ENCODE measurements at regions not wholly inside any gene's neighbourhood (a gene's known extent, or its start where the extent isn't known, plus 50 kb on each side); places are given as distances from the start of the nearest gene placed in this dataset.
"Not testable (repeated sequence)": the region's sequence is repeated elsewhere in the genome, so short reads cannot be mapped to it uniquely, and the experiment has no call there.

GRCh38 chr13:53445686-53446085 lies 417.1 kb downstream of the OLFM4 start:
- H3K36me3 Mint-ChIP-seq (ENCODE audit: low read depth) = no peaks in the 10 kb centered on the region
- no peaks in the 10 kb centered on the region for H3K4me1 Mint-ChIP-seq
- no peak overlapping the region for H3K27ac Mint-ChIP-seq
- intact Hi-C loops (cut with micrococcal nuclease) = no loop called here
- DNase-seq = no peak
- H3K27me3 Mint-ChIP-seq = no peaks in the 10 kb centered on the region
- H3K9me3 Mint-ChIP-seq = peaks cover 21% of the 10 kb centered on the region
- no peak overlapping the region for H3K4me3 Mint-ChIP-seq

- no peak for DNase-seq
- no peaks in the 10 kb centered on the region for H3K27me3 Mint-ChIP-seq
- intact Hi-C loops (cut with micrococcal nuclease) = no loop called here
- no peak overlapping the region for H3K27ac Mint-ChIP-seq
- H3K36me3 Mint-ChIP-seq (ENCODE audit: low read depth) = no peaks in the 10 kb centered on the region
- no peaks in the 10 kb centered on the region for H3K4me1 Mint-ChIP-seq
- peaks cover 24% of the 10 kb centered on the region for H3K9me3 Mint-ChIP-seq
- no peak overlapping the region for H3K4me3 Mint-ChIP-seq
Observed at GRCh38 chr13:53447456-53447855, 418.8 kb downstream of the OLFM4 start.

- Mint-ChIP-seq H3K27me3 (no peaks in the 10 kb centered on the region), H3K4me1 (no peaks in the 10 kb centered on the region), H3K9me3 (peaks cover 24% of the 10 kb centered on the region), H3K36me3 (ENCODE audit: low read depth) (no peaks in the 10 kb centered on the region), H3K27ac (no peak overlapping the region), H3K4me3 (no peak overlapping the region)
- intact Hi-C loops (cut with micrococcal nuclease) = no loop called here
- no peak for DNase-seq
Observed at GRCh38 chr13:53447863-53448262, 419.2 kb downstream of the OLFM4 start.

- H3K36me3 Mint-ChIP-seq (ENCODE audit: low read depth); H3K27ac Mint-ChIP-seq; DNase-seq; intact Hi-C loops (cut with micrococcal nuclease); H3K4me3 Mint-ChIP-seq; H3K4me1 Mint-ChIP-seq; H3K27me3 Mint-ChIP-seq: not testable (repeated sequence)
- H3K9me3 Mint-ChIP-seq = peaks cover 14% of the 10 kb centered on the region
Observed at GRCh38 chr13:53452263-53452808, 423.7 kb downstream of the OLFM4 start.

GRCh38 chr13:53460796-53461195 lies 432.2 kb downstream of the OLFM4 start:
- Mint-ChIP-seq H3K36me3 (ENCODE audit: low read depth) (no peaks in the 10 kb centered on the region), H3K4me1 (no peaks in the 10 kb centered on the region), H3K4me3 (no peak overlapping the region), H3K27ac (no peak overlapping the region), H3K9me3 (no peaks in the 10 kb centered on the region), H3K27me3 (no peaks in the 10 kb centered on the region)
- intact Hi-C loops (cut with micrococcal nuclease) = no loop called here
- no peak for DNase-seq

- Mint-ChIP-seq H3K9me3 (no peaks in the 10 kb centered on the region), H3K27me3 (no peaks in the 10 kb centered on the region), H3K4me1 (no peaks in the 10 kb centered on the region)
Observed at GRCh38 chr13:53463106-53463505, 434.5 kb downstream of the OLFM4 start.

GRCh38 chr13:53466576-53466975 lies 438.0 kb downstream of the OLFM4 start:
- no peak for DNase-seq
- intact Hi-C loops (cut with micrococcal nuclease) = no loop called here
- no peaks in the 10 kb centered on the region for H3K27me3 Mint-ChIP-seq
- no peaks in the 10 kb centered on the region for H3K4me1 Mint-ChIP-seq
- no peaks in the 10 kb centered on the region for H3K36me3 Mint-ChIP-seq (ENCODE audit: low read depth)
- no peak overlapping the region for H3K4me3 Mint-ChIP-seq
- no peaks in the 10 kb centered on the region for H3K9me3 Mint-ChIP-seq
- no peak overlapping the region for H3K27ac Mint-ChIP-seq

More at GRCh38 chr13:53463106-53463505, 434.5 kb downstream of the OLFM4 start:
- no peak for DNase-seq
- no peaks in the 10 kb centered on the region for H3K36me3 Mint-ChIP-seq (ENCODE audit: low read depth)
- H3K27ac Mint-ChIP-seq = no peak overlapping the region
- intact Hi-C loops (cut with micrococcal nuclease) = no loop called here
- no peak overlapping the region for H3K4me3 Mint-ChIP-seq

GRCh38 chr13:53473397-53473796 lies 444.8 kb downstream of the OLFM4 start:
- Mint-ChIP-seq H3K4me1 (no peaks in the 10 kb centered on the region), H3K27me3 (no peaks in the 10 kb centered on the region), H3K36me3 (ENCODE audit: low read depth) (no peaks in the 10 kb centered on the region), H3K4me3 (no peak overlapping the region), H3K27ac (no peak overlapping the region), H3K9me3 (no peaks in the 10 kb centered on the region)
- no peak for DNase-seq
- intact Hi-C loops (cut with micrococcal nuclease) = no loop called here

- no peaks in the 10 kb centered on the region for H3K4me1 Mint-ChIP-seq
- no peaks in the 10 kb centered on the region for H3K36me3 Mint-ChIP-seq (ENCODE audit: low read depth)
- intact Hi-C loops (cut with micrococcal nuclease) = no loop called here
- no peak overlapping the region for H3K4me3 Mint-ChIP-seq
- no peak overlapping the region for H3K27ac Mint-ChIP-seq
- no peaks in the 10 kb centered on the region for H3K27me3 Mint-ChIP-seq
- no peak for DNase-seq
- no peaks in the 10 kb centered on the region for H3K9me3 Mint-ChIP-seq
Observed at GRCh38 chr13:53474878-53475277, 446.3 kb downstream of the OLFM4 start.

GRCh38 chr13:53490752-53491151 lies 462.1 kb downstream of the OLFM4 start:
- intact Hi-C loops (cut with micrococcal nuclease) = no loop called here
- H3K4me1 Mint-ChIP-seq = no peaks in the 10 kb centered on the region
- H3K36me3 Mint-ChIP-seq (ENCODE audit: low read depth) = no peaks in the 10 kb centered on the region
- DNase-seq = no peak
- H3K4me3 Mint-ChIP-seq = no peak overlapping the region
- peaks cover under 1% of the 10 kb centered on the region for H3K9me3 Mint-ChIP-seq
- no peaks in the 10 kb centered on the region for H3K27me3 Mint-ChIP-seq
- no peak overlapping the region for H3K27ac Mint-ChIP-seq

GRCh38 chr13:53494406-53494805 lies 465.8 kb downstream of the OLFM4 start:
- Mint-ChIP-seq H3K27ac (no peak overlapping the region), H3K4me1 (no peaks in the 10 kb centered on the region), H3K4me3 (no peak overlapping the region), H3K27me3 (no peaks in the 10 kb centered on the region), H3K36me3 (ENCODE audit: low read depth) (no peaks in the 10 kb centered on the region), H3K9me3 (peaks cover 3% of the 10 kb centered on the region)
- intact Hi-C loops (cut with micrococcal nuclease) = no loop called here
- DNase-seq = no peak

GRCh38 chr13:53499576-53500133 lies 471.0 kb downstream of the OLFM4 start:
- no peak overlapping the region for H3K27ac Mint-ChIP-seq
- H3K9me3 Mint-ChIP-seq = peaks cover 3% of the 10 kb centered on the region
- H3K27me3 Mint-ChIP-seq = no peaks in the 10 kb centered on the region
- H3K36me3 Mint-ChIP-seq (ENCODE audit: low read depth) = no peaks in the 10 kb centered on the region
- no peaks in the 10 kb centered on the region for H3K4me1 Mint-ChIP-seq
- H3K4me3 Mint-ChIP-seq = no peak overlapping the region
- intact Hi-C loops (cut with micrococcal nuclease) = no loop called here
- no peak for DNase-seq

- DNase-seq = no peak
- intact Hi-C loops (cut with micrococcal nuclease) = no loop called here
- Mint-ChIP-seq H3K9me3 (no peaks in the 10 kb centered on the region), H3K36me3 (ENCODE audit: low read depth) (no peaks in the 10 kb centered on the region), H3K27ac (no peak overlapping the region), H3K4me3 (no peak overlapping the region), H3K27me3 (no peaks in the 10 kb centered on the region), H3K4me1 (no peaks in the 10 kb centered on the region)
Observed at GRCh38 chr13:53501387-53501786, 472.8 kb downstream of the OLFM4 start.

- Mint-ChIP-seq H3K4me1 (no peaks in the 10 kb centered on the region), H3K27ac (no peak overlapping the region)
- intact Hi-C loops (cut with micrococcal nuclease) = no loop called here
Observed at GRCh38 chr13:53507741-53508140, 479.1 kb downstream of the OLFM4 start.

GRCh38 chr13:53512635-53513034 lies 484.0 kb downstream of the OLFM4 start:
- no peak for DNase-seq
- H3K36me3 Mint-ChIP-seq (ENCODE audit: low read depth) = no peaks in the 10 kb centered on the region
- intact Hi-C loops (cut with micrococcal nuclease) = no loop called here
- no peak overlapping the region for H3K4me3 Mint-ChIP-seq
- H3K4me1 Mint-ChIP-seq = no peaks in the 10 kb centered on the region
- no peak overlapping the region for H3K27ac Mint-ChIP-seq
- no peaks in the 10 kb centered on the region for H3K27me3 Mint-ChIP-seq
- peaks cover 3% of the 10 kb centered on the region for H3K9me3 Mint-ChIP-seq

More at GRCh38 chr13:53507741-53508140, 479.1 kb downstream of the OLFM4 start:
- H3K9me3 Mint-ChIP-seq = no peaks in the 10 kb centered on the region
- no peaks in the 10 kb centered on the region for H3K27me3 Mint-ChIP-seq
- H3K4me3 Mint-ChIP-seq = no peak overlapping the region
- H3K36me3 Mint-ChIP-seq (ENCODE audit: low read depth) = no peaks in the 10 kb centered on the region
- no peak for DNase-seq
